K562 (cell line): ENCODE measurements at regions not wholly inside any gene's neighbourhood (a gene's known extent, or its start where the extent isn't known, plus 50 kb on each side); places are given as distances from the start of the nearest gene placed in this dataset.

Source experiments
- ARID3B ChIP-seq: fragments of 250-450 bp; sonication (Bioruptor Pico); IDR thresholded peaks from 2 replicates; pipeline ENCODE4 v1.4.0; 2020; ENCODE audit warnings: borderline replicate concordance
- ESRRB ChIP-seq: fragments of 250-450 bp; sonication (Bioruptor Pico); IDR thresholded peaks from 2 replicates; pipeline ENCODE4 v1.5.0; 2020; ENCODE audit warnings: mild to moderate bottlenecking, moderate library complexity, borderline replicate concordance
- ILK ChIP-seq: fragments of 450-650 bp; IDR thresholded peaks from 2 replicates; pipeline ENCODE4 v1.6.1; 2016; ENCODE audit warnings: missing genetic modification characterization, low read depth, mild to moderate bottlenecking, missing compliant biosample characterization, moderate library complexity, borderline replicate concordance
- KAT8 ChIP-seq: fragments of 450-650 bp; IDR thresholded peaks from 2 replicates; pipeline ENCODE4 v1.6.1; 2016; ENCODE audit warnings: low read depth, mild to moderate bottlenecking
- L3MBTL2 ChIP-seq: fragments of 450-650 bp; IDR thresholded peaks from 2 replicates; pipeline ENCODE4 v1.6.1; 2016; ENCODE audit warnings: mild to moderate bottlenecking, moderate library complexity
- MAFG ChIP-seq: fragments of 450-650 bp; conservative IDR thresholded peaks from 2 replicates; pipeline ENCODE4 v1.6.1; 2016; ENCODE audit warnings: missing genetic modification characterization, missing compliant biosample characterization
- NR2F6 ChIP-seq: fragments of 450-650 bp; formaldehyde crosslinking; IDR thresholded peaks from 2 replicates; pipeline ENCODE4 v1.4.0; 2020; ENCODE audit warnings: mild to moderate bottlenecking
- PHTF2 ChIP-seq: fragments of 250-450 bp; sonication (Bioruptor Pico); IDR thresholded peaks from 2 replicates; pipeline ENCODE4 v1.5.0; 2021; ENCODE audit warnings: mild to moderate bottlenecking
- POU5F1 ChIP-seq: fragments of 150-350 bp; IDR thresholded peaks from 2 replicates; pipeline ENCODE4 v1.6.1; 2014; ENCODE audit warnings: borderline replicate concordance, low read length, low read depth, mild to moderate bottlenecking; ENCODE audit not compliant: partially characterized antibody
- RBM25 ChIP-seq: fragments of 200-400 bp; formaldehyde crosslinking; IDR thresholded peaks from 2 replicates; pipeline ENCODE4 v1.6.1; 2018; ENCODE audit warnings: low read length, low read depth, moderate library complexity; ENCODE audit not compliant: severe bottlenecking
- RFX5 ChIP-seq: IDR thresholded peaks from 2 replicates; pipeline ENCODE4 v1.6.1; 2011; ENCODE audit warnings: low read depth, mild to moderate bottlenecking, improper control_type of control experiment, low read length
- SAP30 ChIP-seq: fragments of 200-600 bp; sonication (generic); IDR thresholded peaks from 2 replicates; pipeline ENCODE4 v1.6.1; 2012; ENCODE audit warnings: borderline replicate concordance, low read depth, mild to moderate bottlenecking, moderate library complexity, low read length, control low read depth, inconsistent platforms; ENCODE audit not compliant: insufficient read depth, poor library complexity, severe bottlenecking
- SRF ChIP-seq, 2 experiments: fragments of 250-450, 450-650 bp in 1 of 2; sonication (Bioruptor Pico) in 1 of 2; sonication (generic) in 1 of 2; formaldehyde crosslinking; IDR thresholded peaks; 2 replicates each; pipeline versions ENCODE4 v1.5.0 to v1.5.1; 2020 to 2022; ENCODE audit warnings: mild to moderate bottlenecking in 1 of 2, missing genetic modification reagents in 1 of 2
- TBP ChIP-seq: optimal IDR thresholded peaks from 2 replicates; pipeline ENCODE3; 2011; ENCODE audit warnings: low read depth, low read length, improper control_type of control experiment
- ZNF165 ChIP-seq: fragments of 250-450 bp; sonication (Bioruptor Pico); IDR thresholded peaks from 2 replicates; pipeline ENCODE4 v1.4.0; 2020; ENCODE audit warnings: borderline replicate concordance
- ZNF436 ChIP-seq: fragments of 250-450, 450-650 bp; sonication (Bioruptor Pico); formaldehyde crosslinking; IDR thresholded peaks from 2 replicates; pipeline ENCODE4 v1.7.0; 2020; ENCODE audit warnings: mild to moderate bottlenecking
- ZNF445 ChIP-seq: fragments of 250-450 bp; sonication (Bioruptor Pico); IDR thresholded peaks from 2 replicates; pipeline ENCODE4 v1.4.0; 2020; ENCODE audit warnings: low read depth, mild to moderate bottlenecking, moderate library complexity
- ZNF785 ChIP-seq: fragments of 250-450 bp; sonication (Bioruptor Pico); IDR thresholded peaks from 2 replicates; pipeline ENCODE4 v1.4.0; 2020; ENCODE audit warnings: mild to moderate bottlenecking
- TF ChIP-seq, protein P1 (sequence below): sonication (generic); formaldehyde crosslinking; IDR thresholded peaks from 2 replicates; pipeline ENCODE4 v1.8.0; 2023; ENCODE audit warnings: missing genetic modification reagents, mild to moderate bottlenecking, borderline replicate concordance
- TF ChIP-seq, protein P2 (sequence below): sonication (generic); formaldehyde crosslinking; IDR thresholded peaks from 2 replicates; pipeline ENCODE4 v1.4.0; 2020; ENCODE audit warnings: mild to moderate bottlenecking, missing genetic modification reagents

DNA sequence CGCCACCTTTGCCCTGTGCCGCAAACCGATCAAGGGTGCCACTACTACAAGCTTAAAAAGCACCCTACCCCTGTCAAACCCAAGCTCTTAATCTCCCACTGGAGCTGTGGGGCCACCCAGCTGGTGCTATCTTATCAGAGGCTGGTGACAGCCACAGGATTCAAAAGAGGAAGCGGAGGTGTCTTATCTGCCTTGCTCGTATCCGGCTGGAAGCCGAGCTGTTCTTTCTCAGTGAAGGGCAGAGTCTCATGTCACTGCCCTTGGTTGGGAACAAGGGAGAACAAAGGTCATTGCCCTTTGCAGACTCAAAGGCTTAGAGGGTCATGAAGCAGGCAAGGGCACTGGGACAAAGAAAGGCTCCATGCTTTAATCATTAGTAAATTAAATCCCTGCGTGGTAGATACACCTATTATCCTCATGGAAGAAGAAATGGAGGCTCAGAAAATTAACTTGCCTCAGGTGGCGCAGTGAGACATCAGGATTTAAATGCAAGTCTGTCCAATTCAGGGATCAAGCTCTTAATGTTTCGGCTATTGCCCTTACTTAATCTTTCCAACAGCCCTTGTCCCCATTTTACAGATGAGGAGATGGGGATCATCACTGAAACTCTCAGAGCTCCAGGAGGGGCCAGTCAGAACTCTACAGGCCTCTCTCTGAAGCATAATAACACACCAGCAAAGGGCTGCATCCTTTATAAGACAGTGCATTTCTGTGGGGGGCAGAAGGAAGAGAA is 360.0 kb upstream of the PROK2 start (continued):
- TF ChIP-seq ZNF165 (CRISPR knock-in tag) (no peak), L3MBTL2 (peak; percentile 59), NR2F6 (CRISPR knock-in tag) (no peak), PHTF2 (CRISPR knock-in tag) (no peak), ILK (tag) (no peak), ZNF436 (CRISPR knock-in tag) (no peak), SRF (CRISPR knock-in tag; IDR thresholded peaks at IDR 0.05) (no peak), ZNF785 (CRISPR knock-in tag) (no peak), TBP (no peak), ESRRB (no peak), KAT8 (no peak), MAFG (tag) (no peak), RBM25 (peak; percentile 85), POU5F1 (no peak), ZNF445 (no peak), RFX5 (no peak), SAP30 (no peak), ARID3B (CRISPR knock-in tag) (no peak)
- TF ChIP-seq, protein P1, sequence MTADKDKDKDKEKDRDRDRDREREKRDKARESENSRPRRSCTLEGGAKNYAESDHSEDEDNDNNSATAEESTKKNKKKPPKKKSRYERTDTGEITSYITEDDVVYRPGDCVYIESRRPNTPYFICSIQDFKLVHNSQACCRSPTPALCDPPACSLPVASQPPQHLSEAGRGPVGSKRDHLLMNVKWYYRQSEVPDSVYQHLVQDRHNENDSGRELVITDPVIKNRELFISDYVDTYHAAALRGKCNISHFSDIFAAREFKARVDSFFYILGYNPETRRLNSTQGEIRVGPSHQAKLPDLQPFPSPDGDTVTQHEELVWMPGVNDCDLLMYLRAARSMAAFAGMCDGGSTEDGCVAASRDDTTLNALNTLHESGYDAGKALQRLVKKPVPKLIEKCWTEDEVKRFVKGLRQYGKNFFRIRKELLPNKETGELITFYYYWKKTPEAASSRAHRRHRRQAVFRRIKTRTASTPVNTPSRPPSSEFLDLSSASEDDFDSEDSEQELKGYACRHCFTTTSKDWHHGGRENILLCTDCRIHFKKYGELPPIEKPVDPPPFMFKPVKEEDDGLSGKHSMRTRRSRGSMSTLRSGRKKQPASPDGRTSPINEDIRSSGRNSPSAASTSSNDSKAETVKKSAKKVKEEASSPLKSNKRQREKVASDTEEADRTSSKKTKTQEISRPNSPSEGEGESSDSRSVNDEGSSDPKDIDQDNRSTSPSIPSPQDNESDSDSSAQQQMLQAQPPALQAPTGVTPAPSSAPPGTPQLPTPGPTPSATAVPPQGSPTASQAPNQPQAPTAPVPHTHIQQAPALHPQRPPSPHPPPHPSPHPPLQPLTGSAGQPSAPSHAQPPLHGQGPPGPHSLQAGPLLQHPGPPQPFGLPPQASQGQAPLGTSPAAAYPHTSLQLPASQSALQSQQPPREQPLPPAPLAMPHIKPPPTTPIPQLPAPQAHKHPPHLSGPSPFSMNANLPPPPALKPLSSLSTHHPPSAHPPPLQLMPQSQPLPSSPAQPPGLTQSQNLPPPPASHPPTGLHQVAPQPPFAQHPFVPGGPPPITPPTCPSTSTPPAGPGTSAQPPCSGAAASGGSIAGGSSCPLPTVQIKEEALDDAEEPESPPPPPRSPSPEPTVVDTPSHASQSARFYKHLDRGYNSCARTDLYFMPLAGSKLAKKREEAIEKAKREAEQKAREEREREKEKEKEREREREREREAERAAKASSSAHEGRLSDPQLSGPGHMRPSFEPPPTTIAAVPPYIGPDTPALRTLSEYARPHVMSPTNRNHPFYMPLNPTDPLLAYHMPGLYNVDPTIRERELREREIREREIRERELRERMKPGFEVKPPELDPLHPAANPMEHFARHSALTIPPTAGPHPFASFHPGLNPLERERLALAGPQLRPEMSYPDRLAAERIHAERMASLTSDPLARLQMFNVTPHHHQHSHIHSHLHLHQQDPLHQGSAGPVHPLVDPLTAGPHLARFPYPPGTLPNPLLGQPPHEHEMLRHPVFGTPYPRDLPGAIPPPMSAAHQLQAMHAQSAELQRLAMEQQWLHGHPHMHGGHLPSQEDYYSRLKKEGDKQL (CRISPR knock-in tag) = no peak
- TF ChIP-seq, protein P2, sequence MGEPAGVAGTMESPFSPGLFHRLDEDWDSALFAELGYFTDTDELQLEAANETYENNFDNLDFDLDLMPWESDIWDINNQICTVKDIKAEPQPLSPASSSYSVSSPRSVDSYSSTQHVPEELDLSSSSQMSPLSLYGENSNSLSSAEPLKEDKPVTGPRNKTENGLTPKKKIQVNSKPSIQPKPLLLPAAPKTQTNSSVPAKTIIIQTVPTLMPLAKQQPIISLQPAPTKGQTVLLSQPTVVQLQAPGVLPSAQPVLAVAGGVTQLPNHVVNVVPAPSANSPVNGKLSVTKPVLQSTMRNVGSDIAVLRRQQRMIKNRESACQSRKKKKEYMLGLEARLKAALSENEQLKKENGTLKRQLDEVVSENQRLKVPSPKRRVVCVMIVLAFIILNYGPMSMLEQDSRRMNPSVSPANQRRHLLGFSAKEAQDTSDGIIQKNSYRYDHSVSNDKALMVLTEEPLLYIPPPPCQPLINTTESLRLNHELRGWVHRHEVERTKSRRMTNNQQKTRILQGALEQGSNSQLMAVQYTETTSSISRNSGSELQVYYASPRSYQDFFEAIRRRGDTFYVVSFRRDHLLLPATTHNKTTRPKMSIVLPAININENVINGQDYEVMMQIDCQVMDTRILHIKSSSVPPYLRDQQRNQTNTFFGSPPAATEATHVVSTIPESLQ (CRISPR knock-in tag) = no peak
